IMR-90 (cell line): ENCODE measurements at regions not wholly inside any gene's neighbourhood (a gene's known extent, or its start where the extent isn't known, plus 50 kb on each side); places are given as distances from the start of the nearest gene placed in this dataset.

Source experiments
- ATAC-seq: fragments of 200-7000 bp; cut with Tn5 transposase; 2 replicates; pipeline ENCODE4 v1.9.1; 2020; ENCODE audit warnings: low read depth, mild to moderate bottlenecking, moderate library complexity
- BruUV-seq: library from RNA; stranded (reverse); fragments of 400-500 nt; replicated peaks from 2 replicates; lab custom pipeline; 2021; lab: Mats Ljungman, UMichigan
- CTCF ChIA-PET: fragments of 300-600 bp; formaldehyde crosslinking; extraction: SDS; loops from one replicate; lab custom pipeline; 2021; ENCODE audit warnings: antibody characterized with exemption; lab: Yijun Ruan, JAX
- POLR2A ChIA-PET: fragments of 300-600 bp; sonication (Branson Sonifier 250); formaldehyde crosslinking; loops from one replicate; lab custom pipeline; 2022; ENCODE audit warnings: antibody characterized with exemption; ENCODE audit not compliant: unreplicated experiment; lab: Charles Lee
- DNase-seq: peaks from one replicate; pipeline ENCODE4 v3.0.0; 2013
- H2AFZ ChIP-seq: replicated peaks from 2 replicates; pipeline ENCODE3; 2013; ENCODE audit warnings: low read length, mild to moderate bottlenecking; ENCODE audit not compliant: poor library complexity
- H2AK5ac ChIP-seq: 2 replicates; pipeline ENCODE4 v1.6.1; 2013; ENCODE audit warnings: low read depth, low read length, inconsistent platforms
- H2AK9ac ChIP-seq: replicated peaks from 2 replicates; pipeline ENCODE3; 2013; ENCODE audit warnings: mild to moderate bottlenecking, low read depth, low read length, moderate library complexity; ENCODE audit not compliant: poor library complexity
- H2BK120ac ChIP-seq: 2 replicates; pipeline ENCODE4 v1.6.1; 2013; ENCODE audit warnings: low read depth, low read length, inconsistent platforms
- H2BK15ac ChIP-seq: 3 replicates; pipeline ENCODE4 v1.6.1; 2013; ENCODE audit warnings: low read depth, low read length, inconsistent platforms
- H2BK20ac ChIP-seq: 2 replicates; pipeline ENCODE4 v1.6.1; 2013; ENCODE audit warnings: low read depth, mild to moderate bottlenecking, inconsistent platforms, low read length, moderate library complexity
- H2BK5ac ChIP-seq: 2 replicates; pipeline ENCODE4 v1.6.1; 2013; ENCODE audit warnings: mild to moderate bottlenecking, low read depth, low read length, inconsistent platforms; ENCODE audit not compliant: poor library complexity, severe bottlenecking
- H3K14ac ChIP-seq: replicated peaks from 2 replicates; pipeline ENCODE4 v1.6.1; 2013; ENCODE audit warnings: low read depth, low read length, inconsistent platforms
- H3K18ac ChIP-seq: 2 replicates; pipeline ENCODE4 v1.6.1; 2013; ENCODE audit warnings: low read depth, low read length, control low read depth
- H3K23ac ChIP-seq: 2 replicates; pipeline ENCODE4 v1.6.1; 2013; ENCODE audit warnings: low read depth, low read length, inconsistent platforms
- H3K27ac ChIP-seq: 2 replicates; pipeline ENCODE4 v1.5.1; 2013; ENCODE audit warnings: mild to moderate bottlenecking, control low read depth, low read length; ENCODE audit not compliant: insufficient read depth
- H3K27me3 ChIP-seq: 2 replicates; pipeline ENCODE4 v1.6.1; 2013; ENCODE audit warnings: low read length; ENCODE audit not compliant: control insufficient read depth, insufficient read depth
- H3K36me3 ChIP-seq: 2 replicates; pipeline ENCODE4 v1.6.1; 2013; ENCODE audit warnings: low read length, mixed read lengths; ENCODE audit not compliant: control insufficient read depth, insufficient read depth
- H3K4ac ChIP-seq: 2 replicates; pipeline ENCODE4 v1.6.1; 2013; ENCODE audit warnings: low read depth, low read length, inconsistent platforms
- H3K4me1 ChIP-seq: 2 replicates; pipeline ENCODE4 v1.6.1; 2013; ENCODE audit warnings: low read length, mixed read lengths; ENCODE audit not compliant: control insufficient read depth, insufficient read depth
- H3K4me2 ChIP-seq: 2 replicates; pipeline ENCODE4 v1.6.1; 2013; ENCODE audit warnings: low read depth, mild to moderate bottlenecking, control low read depth, low read length, moderate library complexity
- H3K4me3 ChIP-seq: 2 replicates; pipeline ENCODE4 v1.5.1; 2013; ENCODE audit warnings: low read depth, mild to moderate bottlenecking, control low read depth, low read length, moderate library complexity; ENCODE audit not compliant: insufficient read depth
- H3K56ac ChIP-seq: 2 replicates; pipeline ENCODE4 v1.6.1; 2013; ENCODE audit warnings: low read length, inconsistent platforms; ENCODE audit not compliant: insufficient read depth; ENCODE audit errors: extremely low read depth
- H3K79me1 ChIP-seq, 2 experiments: 2 replicates each; pipeline ENCODE4 v1.6.1; 2013; ENCODE audit warnings: low read length in 2 of 2, inconsistent platforms in 1 of 2, low read depth in 1 of 2
- H3K9ac ChIP-seq: 2 replicates; pipeline ENCODE4 v1.6.1; 2013; ENCODE audit warnings: low read depth, low read length, control low read depth
- H3K9me1 ChIP-seq: 2 replicates; pipeline ENCODE4 v1.6.1; 2013; ENCODE audit warnings: low read length, inconsistent platforms; ENCODE audit not compliant: insufficient read depth
- H3K9me3 ChIP-seq: 2 replicates; pipeline ENCODE4 v1.6.1; 2013; ENCODE audit warnings: low read length; ENCODE audit not compliant: control insufficient read depth, insufficient read depth
- H4K20me1 ChIP-seq: 2 replicates; pipeline ENCODE4 v1.6.1; 2013; ENCODE audit warnings: low read length, inconsistent platforms; ENCODE audit not compliant: insufficient read depth
- H4K5ac ChIP-seq: 2 replicates; pipeline ENCODE4 v1.6.1; 2013; ENCODE audit warnings: mild to moderate bottlenecking, low read depth, low read length, control low read depth
- H4K8ac ChIP-seq, 2 experiments: 2 replicates each; pipeline ENCODE4 v1.6.1; 2013; ENCODE audit warnings: low read depth in 2 of 2, low read length in 2 of 2, control low read depth in 1 of 2, inconsistent platforms in 1 of 2
- H4K91ac ChIP-seq: 2 replicates; pipeline ENCODE4 v1.6.1; 2013; ENCODE audit warnings: low read depth, low read length, inconsistent platforms; ENCODE audit not compliant: insufficient read depth
- BHLHE40 ChIP-seq: fragments of 150-350 bp; IDR thresholded peaks from 2 replicates; pipeline ENCODE4 v1.6.1; 2016; ENCODE audit warnings: mild to moderate bottlenecking, low read depth, low read length
- CEBPB ChIP-seq: IDR thresholded peaks from 2 replicates; pipeline ENCODE4 v1.6.1; 2012; ENCODE audit warnings: low read depth, low read length, improper control_type of control experiment
- CHD1 ChIP-seq: IDR thresholded peaks from 2 replicates; pipeline ENCODE4 v1.6.1; 2012; ENCODE audit warnings: low read depth, low read length, improper control_type of control experiment
- MAZ ChIP-seq: IDR thresholded peaks from 2 replicates; pipeline ENCODE4 v1.6.1; 2012; ENCODE audit warnings: low read depth, mild to moderate bottlenecking, low read length, improper control_type of control experiment, moderate library complexity, borderline replicate concordance
- NFE2L2 ChIP-seq: fragments of 150-350 bp; IDR thresholded peaks from 2 replicates; pipeline ENCODE4 v1.6.1; 2016; ENCODE audit warnings: low read depth, mild to moderate bottlenecking, low read length
- POLR2A ChIP-seq: IDR thresholded peaks from 2 replicates; pipeline ENCODE4 v1.6.1; 2012; ENCODE audit warnings: mild to moderate bottlenecking, low read depth, low read length
- RCOR1 ChIP-seq: IDR thresholded peaks from 2 replicates; pipeline ENCODE4 v1.6.1; 2012; ENCODE audit warnings: mild to moderate bottlenecking, low read length, improper control_type of control experiment; ENCODE audit not compliant: insufficient replicate concordance
- RFX5 ChIP-seq: IDR thresholded peaks from 2 replicates; pipeline ENCODE4 v1.8.0; 2012; ENCODE audit warnings: low read depth, mild to moderate bottlenecking, low read length, moderate library complexity
- SMC3 ChIP-seq: fragments of 150-350 bp; IDR thresholded peaks from 2 replicates; pipeline ENCODE4 v1.6.1; 2016; ENCODE audit warnings: low read depth, mild to moderate bottlenecking, antibody characterized with exemption, low read length, moderate library complexity
- dilution Hi-C: fragments of 300-500 bp; cut with HindIII; formaldehyde crosslinking; loops from one replicate; pipeline ENCODE4 v1.14.3; 2018; ENCODE audit warnings: low sequenced_read_pairs; ENCODE audit not compliant: unreplicated experiment
- in situ Hi-C: fragments of 300-500 bp; cut with MboI; formaldehyde crosslinking; loops from 3 replicates; pipeline ENCODE4 v1.14.3; 2019; ENCODE audit warnings: low sequenced_read_pairs, inconsistent platforms, mixed read lengths
- intact Hi-C: fragments of 100-400 bp; cut with micrococcal nuclease; formaldehyde crosslinking; loops from 2 replicates; pipeline ENCODE4 v1.10.0; 2022
- TF ChIP-seq, protein P1 (sequence below): fragments of 150-350 bp; IDR thresholded peaks from 2 replicates; pipeline ENCODE4 v1.6.1; 2017; ENCODE audit warnings: mild to moderate bottlenecking, antibody characterized with exemption, low read length, low read depth

DNA sequence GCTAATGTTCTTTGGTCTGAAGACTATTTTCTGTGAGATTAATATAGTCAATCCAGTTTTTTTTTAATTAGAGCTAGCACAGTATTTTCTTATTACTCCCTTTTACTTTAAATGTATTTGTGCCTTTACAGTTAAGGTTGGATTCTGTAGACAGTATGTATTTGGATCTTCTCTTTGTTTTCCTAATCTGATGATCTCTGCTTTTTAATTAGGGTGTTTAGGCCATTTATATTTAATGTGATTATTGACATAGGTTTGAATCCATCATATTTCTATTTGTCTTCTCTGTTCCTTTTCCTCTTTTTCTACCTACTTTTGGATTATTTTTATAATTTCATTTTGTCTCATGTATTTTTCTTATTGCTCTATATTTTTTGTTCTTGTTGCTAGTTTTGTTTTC, 437.7 kb downstream of the CPS1 start:
- dilution Hi-C loops, result no loop called here
- intact Hi-C loops, result no loop called here

More for the DNA sequence above, 437.7 kb downstream of the CPS1 start:
- BruUV-seq, result no TSS peak
- no peak overlapping the region for H2AK9ac ChIP-seq
- H3K9ac ChIP-seq, result no peak overlapping the region
- H2AFZ ChIP-seq, result no peak overlapping the region
- no peak overlapping the region for H3K56ac ChIP-seq
- ChIA-PET POLR2A (no interaction called here), CTCF (no interaction called here)
- no peak overlapping the region for H4K5ac ChIP-seq
- no peak overlapping the region for H3K27ac ChIP-seq
- no peak overlapping the region for H2BK20ac ChIP-seq
- H3K27me3 ChIP-seq, result no peaks in the 10 kb centered on the region
- DNase-seq (no peak), ATAC-seq (no peak)
- no peak overlapping the region for H3K4ac ChIP-seq
- H3K9me3 ChIP-seq, result no peaks in the 10 kb centered on the region
- no peak overlapping the region for H2BK15ac ChIP-seq
- no peak overlapping the region for H3K4me2 ChIP-seq
- no peak overlapping the region for H2AK5ac ChIP-seq
- H2BK5ac ChIP-seq, result no peak overlapping the region
- H4K91ac ChIP-seq, result no peak overlapping the region
- no peak overlapping the region for H4K8ac ChIP-seq
- H2BK120ac ChIP-seq, result no peak overlapping the region
- no peak for TF ChIP-seq RCOR1
- TF ChIP-seq POLR2A, result no peak
- no peak for TF ChIP-seq NFE2L2
- TF ChIP-seq, protein P1, sequence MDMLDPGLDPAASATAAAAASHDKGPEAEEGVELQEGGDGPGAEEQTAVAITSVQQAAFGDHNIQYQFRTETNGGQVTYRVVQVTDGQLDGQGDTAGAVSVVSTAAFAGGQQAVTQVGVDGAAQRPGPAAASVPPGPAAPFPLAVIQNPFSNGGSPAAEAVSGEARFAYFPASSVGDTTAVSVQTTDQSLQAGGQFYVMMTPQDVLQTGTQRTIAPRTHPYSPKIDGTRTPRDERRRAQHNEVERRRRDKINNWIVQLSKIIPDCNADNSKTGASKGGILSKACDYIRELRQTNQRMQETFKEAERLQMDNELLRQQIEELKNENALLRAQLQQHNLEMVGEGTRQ, result no peak
- no peak for TF ChIP-seq RFX5
- TF ChIP-seq BHLHE40, result no peak
- no peak for TF ChIP-seq MAZ
- no peak for TF ChIP-seq SMC3
- TF ChIP-seq CHD1, result no peak
- TF ChIP-seq CEBPB, result no peak
- no peak overlapping the region for H3K18ac ChIP-seq
- no peaks in the 10 kb centered on the region for H3K9me1 ChIP-seq
- H3K79me1 ChIP-seq, result no peaks in the 10 kb centered on the region
- H4K20me1 ChIP-seq, result no peaks in the 10 kb centered on the region
- in situ Hi-C loops, result no loop called here
- no peaks in the 10 kb centered on the region for H3K36me3 ChIP-seq
- no peak overlapping the region for H3K23ac ChIP-seq
- no peak overlapping the region for H3K14ac ChIP-seq
- no peaks in the 10 kb centered on the region for H3K4me1 ChIP-seq
- H3K4me3 ChIP-seq, result no peak overlapping the region
